ENCODE measurements at regions not wholly inside any gene's neighbourhood (a gene's known extent, or its start where the extent isn't known, plus 50 kb on each side); places are given as distances from the start of the nearest gene placed in this dataset.
"Not testable (repeated sequence)": the region's sequence is repeated elsewhere in the genome, so short reads cannot be mapped to it uniquely, and the experiment has no call there.

DNA sequence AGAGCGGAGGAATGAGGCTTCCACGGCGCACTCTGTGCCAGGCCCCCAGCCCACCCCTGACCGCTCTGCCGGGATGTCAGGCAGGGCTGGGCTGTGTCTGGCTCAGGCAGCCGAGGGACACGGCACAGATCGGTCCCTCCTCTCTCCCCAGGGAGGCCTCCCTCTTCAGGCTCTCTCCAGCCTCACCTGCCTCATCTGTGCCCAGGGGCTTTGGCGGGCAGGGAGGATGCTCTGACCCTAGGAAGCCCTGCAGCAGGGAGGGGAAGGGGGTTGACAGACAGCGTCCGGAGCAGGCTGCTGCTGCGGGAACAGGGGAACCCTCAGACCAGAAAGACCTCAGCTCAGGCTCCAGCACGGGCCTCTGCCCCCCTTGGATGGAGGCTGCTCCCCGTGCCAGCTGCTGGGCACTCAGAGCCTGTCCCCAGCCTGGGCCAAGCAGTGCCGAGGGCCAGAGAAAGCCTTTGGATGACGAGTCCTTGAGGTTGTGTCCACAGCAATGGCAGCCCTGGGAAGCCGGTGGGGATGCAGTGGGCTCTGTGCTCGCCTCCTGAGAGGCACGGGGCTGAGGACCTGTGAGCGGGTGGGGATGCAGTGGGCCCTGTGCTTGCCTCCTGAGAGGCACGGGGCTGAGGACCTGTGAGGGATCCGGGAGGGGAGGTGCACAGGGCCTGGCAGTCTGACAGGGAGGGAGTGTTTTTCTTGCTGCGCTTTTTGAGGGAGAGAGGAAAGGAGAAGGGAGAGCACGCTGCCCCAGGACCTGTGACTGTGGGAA is 66.9 kb downstream of the FOXL3 start:
- no peak for DNase-seq (ENCODE audit: low read depth)

- DNase-seq (ENCODE audit: low read depth) = no peak
These were observed 67.7 kb downstream of the FOXL3 start for GRCh38 chr7:357531-358209.

- DNase-seq (ENCODE audit: low read depth) = no peak
These were observed 68.4 kb downstream of the FOXL3 start for GRCh38 chr7:358352-358751.

GRCh38 chr7:359226-359765 is 69.3 kb downstream of the FOXL3 start:
- DNase-seq (ENCODE audit: low read depth) = no peak

DNA sequence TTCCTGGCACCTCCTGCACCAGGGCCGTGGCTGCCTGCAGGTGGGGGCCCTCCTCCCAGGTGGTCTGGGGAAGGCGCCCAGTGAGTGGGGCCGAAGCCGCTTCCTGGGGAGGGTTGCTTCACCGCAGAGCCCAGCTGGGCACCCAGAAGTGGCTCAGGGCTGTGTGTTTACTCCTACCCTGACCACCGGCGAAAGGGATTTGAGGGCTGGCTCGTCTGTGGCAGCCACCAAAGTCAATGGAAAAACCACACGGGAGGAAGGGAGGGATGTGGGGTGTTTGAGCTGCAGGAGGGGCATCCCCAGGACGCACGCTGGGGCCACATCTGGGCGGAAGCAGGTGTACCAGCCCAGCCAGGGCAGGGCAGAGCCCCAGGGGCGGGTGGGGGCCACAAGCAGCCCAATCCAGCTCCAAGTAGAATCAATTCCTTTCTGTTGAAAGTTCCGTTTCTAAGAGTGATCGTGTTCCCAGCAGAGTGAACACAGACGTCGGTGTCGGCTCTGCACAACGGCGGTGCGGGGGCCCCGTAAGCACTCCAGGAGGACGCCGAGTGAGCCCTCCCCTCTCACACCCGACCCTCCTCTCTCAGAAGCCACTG is 69.9 kb downstream of the FOXL3 start:
- DNase-seq (ENCODE audit: low read depth) = no peak

- no peak for DNase-seq (ENCODE audit: low read depth)
These were observed 70.6 kb downstream of the FOXL3 start for GRCh38 chr7:360454-361100.

- not testable (repeated sequence) for DNase-seq (ENCODE audit: low read depth)
These were observed 71.2 kb downstream of the FOXL3 start for GRCh38 chr7:361182-361581.

- no peak for DNase-seq (ENCODE audit: low read depth)
These were observed 71.9 kb downstream of the FOXL3 start for GRCh38 chr7:361680-362401.

- DNase-seq (ENCODE audit: low read depth) = no peak
These were observed 72.6 kb downstream of the FOXL3 start for GRCh38 chr7:362402-363096.

GRCh38 chr7:363626-364025 is 73.7 kb downstream of the FOXL3 start:
- DNase-seq (ENCODE audit: low read depth) = no peak

- no peak for DNase-seq (ENCODE audit: low read depth)
These were observed 74.6 kb downstream of the FOXL3 start for GRCh38 chr7:364536-364935.

GRCh38 chr7:365593-365992 is 75.6 kb downstream of the FOXL3 start:
- no peak for DNase-seq (ENCODE audit: low read depth)

DNA sequence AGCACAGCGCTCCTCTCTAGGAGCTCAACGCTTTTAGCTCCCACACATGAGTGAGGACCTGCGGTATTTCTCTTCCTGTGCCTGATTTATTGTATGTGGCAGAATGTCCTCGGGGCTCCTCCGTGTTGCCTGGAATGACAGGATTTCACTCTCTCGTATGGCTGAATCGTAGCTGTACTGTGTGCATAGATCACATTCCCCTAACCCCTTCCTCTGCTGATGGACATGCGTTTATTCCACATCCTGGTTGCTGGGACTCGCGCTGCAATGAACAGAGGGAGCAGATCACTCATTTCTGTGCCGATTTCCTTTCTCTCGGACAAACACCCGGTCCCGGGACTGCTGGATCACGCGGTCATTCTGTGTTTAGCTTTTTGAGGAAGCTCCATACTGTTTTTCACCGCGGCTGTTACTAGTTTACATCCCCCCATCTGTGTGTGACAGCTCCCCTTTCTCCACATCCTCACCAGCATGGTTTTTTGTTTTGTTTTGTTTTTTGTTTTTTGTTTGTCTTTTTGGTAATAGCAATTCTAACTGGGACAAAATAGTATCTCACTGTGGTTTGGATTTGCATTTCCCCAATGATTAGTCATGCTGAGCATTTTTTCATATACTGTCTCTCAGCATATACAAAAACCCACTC is 76.3 kb downstream of the FOXL3 start:
- no peak for DNase-seq (ENCODE audit: low read depth)

- no peak for DNase-seq (ENCODE audit: low read depth)
These were observed 77.5 kb downstream of the FOXL3 start for GRCh38 chr7:367351-367901.

DNA sequence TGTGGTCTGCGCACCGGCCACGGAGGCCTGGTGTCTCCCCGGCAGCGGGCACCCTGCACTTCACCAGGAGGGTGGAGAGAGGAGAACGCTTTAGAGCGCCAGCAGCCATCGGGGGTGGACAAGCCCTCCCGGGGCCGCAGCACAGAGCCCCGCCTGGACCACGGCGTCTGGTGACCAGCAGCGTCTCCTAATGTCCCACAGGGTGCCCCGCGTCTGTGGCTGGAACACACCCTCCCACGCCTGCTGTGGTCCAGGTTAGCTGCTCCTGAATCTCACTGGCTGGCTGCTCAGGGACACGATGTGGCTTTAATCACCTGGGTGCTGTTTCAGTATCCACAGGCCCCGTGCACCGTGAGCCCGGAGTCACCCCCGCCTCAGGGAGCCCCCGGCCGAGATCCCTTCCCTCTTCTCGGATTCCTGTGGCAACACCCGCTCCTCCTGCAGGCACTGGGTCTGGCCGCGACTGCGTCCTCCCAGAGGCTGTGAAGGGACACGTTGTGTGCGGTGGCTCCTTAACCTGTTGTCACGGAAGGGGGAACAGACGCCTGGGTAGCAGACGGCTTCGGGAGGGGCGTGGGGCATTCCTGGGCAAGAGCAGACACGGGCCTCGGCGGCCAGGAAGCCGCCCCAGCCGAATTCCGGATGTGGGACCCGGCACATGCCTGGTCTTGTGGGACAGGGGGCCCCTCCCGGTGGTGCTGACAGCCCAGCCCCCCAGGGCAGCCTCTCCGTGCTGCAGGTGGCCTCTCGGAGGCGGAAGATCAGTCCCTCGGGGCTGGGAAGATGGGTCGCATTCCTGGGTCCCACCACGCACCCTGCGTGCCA is 78.9 kb downstream of the FOXL3 start:
- no peak for DNase-seq (ENCODE audit: low read depth)

DNA sequence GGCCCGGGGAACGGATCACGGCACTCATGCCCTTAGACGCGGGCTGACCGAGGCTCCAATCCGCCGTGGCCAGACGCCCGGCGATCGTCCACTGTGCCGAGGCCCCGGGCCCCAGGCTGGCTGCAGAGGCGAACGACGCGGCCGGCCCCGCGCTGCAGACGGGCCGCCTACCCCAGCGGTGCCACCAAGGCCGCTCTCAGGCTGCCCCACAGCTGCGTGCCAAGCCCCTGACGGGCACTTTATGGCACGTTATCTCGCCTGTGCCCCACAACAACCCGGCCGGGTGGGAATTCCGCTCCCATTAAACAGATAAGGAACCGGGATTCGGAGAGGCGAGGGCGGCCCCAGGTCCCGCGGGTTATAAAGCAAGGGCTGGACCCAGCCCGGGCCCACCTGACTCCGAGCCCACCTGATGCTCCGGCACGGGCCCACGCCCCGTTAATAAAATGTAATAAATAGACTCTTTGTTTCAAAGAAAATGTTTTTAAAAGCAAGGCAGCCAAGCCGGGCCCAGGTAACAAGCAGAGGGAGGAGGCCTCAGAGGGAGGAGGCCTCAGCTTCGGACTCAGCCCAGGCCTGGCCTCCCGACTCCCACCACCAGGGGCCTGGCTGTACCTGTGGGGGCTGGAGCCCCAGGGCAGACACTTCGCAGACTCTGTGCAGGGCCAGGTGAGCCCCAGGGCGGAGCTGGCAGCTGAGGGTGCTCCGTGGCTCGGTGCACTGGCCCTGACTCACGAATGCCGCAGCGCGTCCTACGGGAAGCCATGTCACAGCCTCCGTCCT is 79.7 kb downstream of the FOXL3 start:
- no peak for DNase-seq (ENCODE audit: low read depth)

- no peak for DNase-seq (ENCODE audit: low read depth)
These were observed 80.3 kb downstream of the FOXL3 start for GRCh38 chr7:370259-370625.

- DNase-seq (ENCODE audit: low read depth) = no peak
These were observed 80.8 kb downstream of the FOXL3 start for GRCh38 chr7:370775-371118.
